ENCODE measurements at regions not wholly inside any gene's neighbourhood (a gene's known extent, or its start where the extent isn't known, plus 50 kb on each side); places are given as distances from the start of the nearest gene placed in this dataset.
"Not testable (repeated sequence)": the region's sequence is repeated elsewhere in the genome, so short reads cannot be mapped to it uniquely, and the experiment has no call there.

- no peak for TF ChIP-seq CTCF (IDR thresholded peaks at IDR 0.05)
- no peak for TF ChIP-seq EP300 (IDR thresholded peaks at IDR 0.05)
- TF ChIP-seq POLR2AphosphoS5 (IDR thresholded peaks at IDR 0.05), result no peak
- no peak for TF ChIP-seq POLR2A (IDR thresholded peaks at IDR 0.05)
- no peaks in the 10 kb centered on the region for H3K9me3 ChIP-seq
- DNase-seq (ENCODE audit: low spot score in 2 of 2), result no peak
- WGBS, result 36% methylated on average over 6 of the region's 6 CpGs
- H3K27ac ChIP-seq, result no peak overlapping the region
- H3K4me3 ChIP-seq, result no peak overlapping the region
- no peaks in the 10 kb centered on the region for H3K27me3 ChIP-seq
- H3K36me3 ChIP-seq, result no peaks in the 10 kb centered on the region
- peaks cover 6% of the 10 kb centered on the region for H3K4me1 ChIP-seq
Observed at GRCh38 chr5:112594095-112594850, 143.4 kb upstream of the APC start.

- Histone ChIP-seq H3K9me3 (no peaks in the 10 kb centered on the region), H3K27ac (no peak overlapping the region), H3K4me1 (peaks cover 6% of the 10 kb centered on the region), H3K36me3 (no peaks in the 10 kb centered on the region), H3K27me3 (no peaks in the 10 kb centered on the region), H3K4me3 (no peak overlapping the region)
- WGBS, result 63% methylated on average over 1 of the region's 1 CpG
- DNase-seq (ENCODE audit: low spot score in 2 of 2), result no peak
- TF ChIP-seq EP300 (IDR thresholded peaks at IDR 0.05), result no peak
- no peak for TF ChIP-seq POLR2A (IDR thresholded peaks at IDR 0.05)
- no peak for TF ChIP-seq CTCF (IDR thresholded peaks at IDR 0.05)
- TF ChIP-seq POLR2AphosphoS5 (IDR thresholded peaks at IDR 0.05), result no peak
Observed at GRCh38 chr5:112594941-112595340, 142.7 kb upstream of the APC start.

GRCh38 chr5:112597831-112598230 lies 139.9 kb upstream of the APC start:
- no peak for DNase-seq (ENCODE audit: low spot score in 2 of 2)
- Histone ChIP-seq H3K4me3 (no peak overlapping the region), H3K27me3 (no peaks in the 10 kb centered on the region), H3K36me3 (no peaks in the 10 kb centered on the region), H3K9me3 (no peaks in the 10 kb centered on the region), H3K4me1 (peaks cover 6% of the 10 kb centered on the region), H3K27ac (no peak overlapping the region)
- 90% methylated on average over 1 of the region's 1 CpG for WGBS
- TF ChIP-seq POLR2A (IDR thresholded peaks at IDR 0.05), result no peak

GRCh38 chr5:112600510-112600909 lies 137.2 kb upstream of the APC start:
- not testable (repeated sequence) for H3K4me3 ChIP-seq; H3K9me3 ChIP-seq; H3K4me1 ChIP-seq; DNase-seq (ENCODE audit: low spot score in 2 of 2); H3K36me3 ChIP-seq; H3K27ac ChIP-seq; H3K27me3 ChIP-seq
- 29% methylated on average over 2 of the region's 2 CpGs for WGBS

- no peaks in the 10 kb centered on the region for H3K9me3 ChIP-seq
- WGBS, result 58% methylated on average over 2 of the region's 2 CpGs
- no peaks in the 10 kb centered on the region for H3K27me3 ChIP-seq
- TF ChIP-seq POLR2AphosphoS5 (IDR thresholded peaks at IDR 0.05) (no peak), POLR2A (IDR thresholded peaks at IDR 0.05) (no peak), CTCF (IDR thresholded peaks at IDR 0.05) (no peak), EP300 (IDR thresholded peaks at IDR 0.05) (no peak)
- H3K4me1 ChIP-seq, result no peaks in the 10 kb centered on the region
- no peaks in the 10 kb centered on the region for H3K36me3 ChIP-seq
- DNase-seq (ENCODE audit: low spot score in 2 of 2), result no peak
- H3K4me3 ChIP-seq, result no peak overlapping the region
- no peak overlapping the region for H3K27ac ChIP-seq
Observed at GRCh38 chr5:112604732-112605630, 132.7 kb upstream of the APC start.

- no peaks in the 10 kb centered on the region for H3K9me3 ChIP-seq
- no peak overlapping the region for H3K27ac ChIP-seq
- H3K4me3 ChIP-seq, result no peak overlapping the region
- H3K36me3 ChIP-seq, result no peaks in the 10 kb centered on the region
- TF ChIP-seq CTCF (IDR thresholded peaks at IDR 0.05) (no peak), EP300 (IDR thresholded peaks at IDR 0.05) (no peak), POLR2A (IDR thresholded peaks at IDR 0.05) (no peak), POLR2AphosphoS5 (IDR thresholded peaks at IDR 0.05) (no peak)
- WGBS, result 74% methylated on average over 1 of the region's 1 CpG
- H3K27me3 ChIP-seq, result no peaks in the 10 kb centered on the region
- no peak for DNase-seq (ENCODE audit: low spot score in 2 of 2)
- H3K4me1 ChIP-seq, result no peaks in the 10 kb centered on the region
Observed at GRCh38 chr5:112608975-112609374, 128.7 kb upstream of the APC start.

All from suprapubic skin (tissue), 4 donors.